Neural cell (in vitro differentiated cells): ENCODE measurements at regions not wholly inside any gene's neighbourhood (a gene's known extent, or its start where the extent isn't known, plus 50 kb on each side); places are given as distances from the start of the nearest gene placed in this dataset.
"Not testable (repeated sequence)": the region's sequence is repeated elsewhere in the genome, so short reads cannot be mapped to it uniquely, and the experiment has no call there.

Source experiments
- H2AFZ ChIP-seq: fragments of 200-600, 300-800 bp; sonication (generic), shearing (Covaris generic); 2 replicates; pipeline ENCODE4 v1.6.0; 2014; ENCODE audit warnings: low read depth, mild to moderate bottlenecking, antibody characterized with exemption, low read length, moderate library complexity
- H3F3A ChIP-seq: fragments of 200-600 bp; shearing (Covaris generic); 2 replicates; pipeline ENCODE4 v1.6.1; 2016; ENCODE audit warnings: mild to moderate bottlenecking, moderate library complexity, mixed read lengths, antibody characterized with exemption, low read length; ENCODE audit not compliant: insufficient read depth, poor library complexity, severe bottlenecking
- H3K27ac ChIP-seq: fragments of 200-600, 300-800 bp; sonication (generic), shearing (Covaris generic); 2 replicates; pipeline ENCODE4 v1.5.1; 2014; ENCODE audit warnings: mild to moderate bottlenecking, low read length, moderate library complexity
- H3K27me3 ChIP-seq: fragments of 300-800, 200-600 bp; sonication (generic), shearing (Covaris generic); 2 replicates; pipeline ENCODE4 v1.6.0; 2014; ENCODE audit warnings: mild to moderate bottlenecking, low read depth, low read length, moderate library complexity; ENCODE audit not compliant: insufficient read depth
- H3K36me3 ChIP-seq: fragments of 300-800, 200-600 bp; sonication (generic), shearing (Covaris generic); 2 replicates; pipeline ENCODE4 v1.5.1; 2014; ENCODE audit warnings: mild to moderate bottlenecking, antibody characterized with exemption, low read length, moderate library complexity; ENCODE audit not compliant: insufficient read depth
- H3K4me2 ChIP-seq: fragments of 300-800, 200-600 bp; sonication (generic), shearing (Covaris generic); 2 replicates; pipeline ENCODE4 v1.6.0; 2014; ENCODE audit warnings: mild to moderate bottlenecking, low read length
- H3K4me3 ChIP-seq: fragments of 300-800, 200-600 bp; sonication (generic), shearing (Covaris generic); 2 replicates; pipeline ENCODE4 v1.5.1; 2014; ENCODE audit warnings: mild to moderate bottlenecking, low read length, moderate library complexity
- H3K79me2 ChIP-seq: fragments of 200-600 bp; shearing (Covaris generic); replicated peaks from 2 replicates; pipeline ENCODE4 v1.6.0; 2014; ENCODE audit warnings: mild to moderate bottlenecking, low read length, moderate library complexity; ENCODE audit not compliant: insufficient read depth
- H3K9ac ChIP-seq: fragments of 300-800, 200-600 bp; sonication (generic), shearing (Covaris generic); 2 replicates; pipeline ENCODE4 v1.6.1; 2016; ENCODE audit warnings: mild to moderate bottlenecking, low read length, mixed read lengths
- H3K9me2 ChIP-seq: fragments of 200-600 bp; shearing (Covaris generic); 2 replicates; pipeline ENCODE4 v1.6.1; 2016; ENCODE audit warnings: mild to moderate bottlenecking, low read length, mixed read lengths; ENCODE audit not compliant: insufficient read depth
- H3K9me3 ChIP-seq: fragments of 200-600, 300-800 bp; sonication (generic), shearing (Covaris generic); 2 replicates; pipeline ENCODE4 v1.6.1; 2016; ENCODE audit warnings: mild to moderate bottlenecking, mixed run types, low read length, moderate library complexity, mixed read lengths
- H4K20me1 ChIP-seq: fragments of 200-600 bp; shearing (Covaris generic); 2 replicates; pipeline ENCODE4 v1.6.1; 2016; ENCODE audit warnings: mild to moderate bottlenecking, mixed run types; ENCODE audit not compliant: insufficient read depth
- EP300 ChIP-seq: fragments of 450-650 bp; conservative IDR thresholded peaks from 2 replicates; pipeline ENCODE4 v1.6.1; 2014; ENCODE audit warnings: antibody characterized with exemption, mild to moderate bottlenecking, moderate library complexity; ENCODE audit not compliant: poor library complexity, severe bottlenecking
- EZH2 ChIP-seq: fragments of 200-600, 300-800 bp; shearing (Covaris generic), sonication (generic); IDR thresholded peaks from 2 replicates; pipeline ENCODE4 v1.6.1; 2014; ENCODE audit warnings: antibody characterized with exemption, low read length, borderline replicate concordance, mild to moderate bottlenecking; ENCODE audit not compliant: insufficient read depth, poor library complexity, severe bottlenecking
- MXI1 ChIP-seq: fragments of 450-650 bp; conservative IDR thresholded peaks from 2 replicates; pipeline ENCODE4 v1.6.1; 2014; ENCODE audit warnings: antibody characterized with exemption, mild to moderate bottlenecking; ENCODE audit not compliant: poor library complexity, severe bottlenecking
- POLR2AphosphoS5 ChIP-seq: IDR thresholded peaks from 2 replicates; pipeline ENCODE4 v1.6.1; 2012
- RAD21 ChIP-seq: fragments of 450-650 bp; conservative IDR thresholded peaks from 2 replicates; pipeline ENCODE4 v1.6.1; 2014; ENCODE audit warnings: antibody characterized with exemption, mild to moderate bottlenecking, moderate library complexity
- SMC3 ChIP-seq: fragments of 450-650 bp; conservative IDR thresholded peaks from 2 replicates; pipeline ENCODE4 v1.6.1; 2014; ENCODE audit warnings: antibody characterized with exemption, mild to moderate bottlenecking, moderate library complexity; ENCODE audit not compliant: poor library complexity
- TAF1 ChIP-seq: IDR thresholded peaks from 2 replicates; pipeline ENCODE4 v1.6.1; 2012; ENCODE audit warnings: low read depth
- TF ChIP-seq, protein P1 (sequence below): fragments of 450-650 bp; IDR thresholded peaks from 2 replicates; pipeline ENCODE4 v1.5.1; 2014; ENCODE audit warnings: antibody characterized with exemption, mild to moderate bottlenecking, moderate library complexity; ENCODE audit not compliant: poor library complexity, severe bottlenecking
- TF ChIP-seq, protein P2 (sequence below): IDR thresholded peaks from 2 replicates; pipeline ENCODE4 v1.6.1; 2012; ENCODE audit warnings: borderline replicate concordance

DNA sequence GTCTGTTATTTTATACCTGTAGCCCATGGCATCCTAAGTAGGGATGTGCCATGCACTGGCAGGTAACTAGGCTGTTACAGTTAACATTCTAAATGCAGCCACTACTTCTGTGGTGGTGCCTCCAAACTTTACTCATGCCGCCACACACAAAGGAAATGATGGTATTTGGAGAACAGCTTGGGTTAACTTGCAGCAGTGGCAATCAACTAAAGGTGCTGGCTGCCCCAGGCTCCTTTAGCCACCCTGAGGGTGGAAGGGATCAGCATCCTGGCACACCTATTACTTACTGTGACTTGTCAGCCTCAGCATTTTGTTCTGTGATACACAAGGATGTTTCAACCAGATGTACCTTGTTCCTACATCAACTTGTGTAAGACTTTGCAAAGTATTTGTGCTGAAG lies 221.8 kb upstream of the PPP1R3A start:
- H3K9me2 ChIP-seq: no peaks in the 10 kb centered on the region
- H3K9ac ChIP-seq: no peak overlapping the region
- no peaks in the 10 kb centered on the region for H3F3A ChIP-seq
- H3K9me3 ChIP-seq: no peaks in the 10 kb centered on the region
- H4K20me1 ChIP-seq: no peaks in the 10 kb centered on the region
- no peak overlapping the region for H2AFZ ChIP-seq
- H3K36me3 ChIP-seq: no peaks in the 10 kb centered on the region
- H3K27me3 ChIP-seq: no peaks in the 10 kb centered on the region
- H3K27ac ChIP-seq: no peak overlapping the region
- H3K4me3 ChIP-seq: no peak overlapping the region
- H3K4me2 ChIP-seq: no peak overlapping the region
- no peaks in the 10 kb centered on the region for H3K79me2 ChIP-seq
- TF ChIP-seq EZH2 (no peak), MXI1 (no peak), EP300 (no peak), POLR2AphosphoS5 (no peak)

DNA sequence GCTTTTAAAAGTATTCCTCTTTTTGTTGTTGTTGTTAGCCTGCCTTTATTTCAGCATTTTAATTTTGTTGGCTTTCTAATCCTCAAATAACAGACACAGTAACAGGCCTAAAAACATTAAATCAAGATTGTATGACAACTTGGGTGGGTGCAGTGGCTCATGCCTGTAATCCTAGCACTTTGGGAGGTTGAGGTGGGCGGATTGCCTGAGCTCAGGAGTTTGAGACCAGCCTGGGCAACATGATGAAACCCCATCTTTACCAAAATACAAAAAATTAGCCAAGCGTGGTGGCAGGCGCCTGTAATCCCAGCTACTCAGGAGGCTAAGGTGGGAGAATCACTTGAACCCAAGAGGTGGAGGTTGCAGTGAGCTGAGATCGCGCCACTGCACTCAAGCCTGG lies 220.9 kb upstream of the PPP1R3A start:
- not testable (repeated sequence) for H3K79me2 ChIP-seq, H3F3A ChIP-seq, H3K4me3 ChIP-seq

DNA sequence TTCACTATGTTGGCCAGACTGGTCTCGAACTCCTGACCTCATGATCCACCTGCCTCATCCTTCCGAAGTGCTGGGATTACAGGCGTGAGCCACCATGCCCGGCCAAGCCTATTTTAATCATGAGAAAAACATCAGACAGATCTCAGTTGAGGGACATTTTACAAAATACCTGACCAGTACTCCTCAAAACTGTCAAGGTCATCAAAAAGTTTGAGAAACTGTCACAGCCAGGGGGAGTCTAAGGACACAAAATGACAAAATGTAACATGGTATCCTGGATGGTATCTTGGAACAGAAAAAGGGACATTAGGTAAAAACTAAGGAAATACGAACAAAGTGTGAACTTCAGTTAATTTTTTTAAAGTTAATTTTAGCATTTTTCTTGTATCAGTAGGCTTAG lies 219.8 kb upstream of the PPP1R3A start:
- Histone ChIP-seq H3K9me3 (no peaks in the 10 kb centered on the region), H3K4me2 (no peak overlapping the region), H3K27ac (no peak overlapping the region), H4K20me1 (no peaks in the 10 kb centered on the region), H3K36me3 (no peaks in the 10 kb centered on the region), H3F3A (no peaks in the 10 kb centered on the region), H3K9ac (no peak overlapping the region), H3K4me3 (no peak overlapping the region), H2AFZ (no peak overlapping the region), H3K27me3 (no peaks in the 10 kb centered on the region), H3K9me2 (no peaks in the 10 kb centered on the region), H3K79me2 (no peaks in the 10 kb centered on the region)
- TF ChIP-seq, protein P1, sequence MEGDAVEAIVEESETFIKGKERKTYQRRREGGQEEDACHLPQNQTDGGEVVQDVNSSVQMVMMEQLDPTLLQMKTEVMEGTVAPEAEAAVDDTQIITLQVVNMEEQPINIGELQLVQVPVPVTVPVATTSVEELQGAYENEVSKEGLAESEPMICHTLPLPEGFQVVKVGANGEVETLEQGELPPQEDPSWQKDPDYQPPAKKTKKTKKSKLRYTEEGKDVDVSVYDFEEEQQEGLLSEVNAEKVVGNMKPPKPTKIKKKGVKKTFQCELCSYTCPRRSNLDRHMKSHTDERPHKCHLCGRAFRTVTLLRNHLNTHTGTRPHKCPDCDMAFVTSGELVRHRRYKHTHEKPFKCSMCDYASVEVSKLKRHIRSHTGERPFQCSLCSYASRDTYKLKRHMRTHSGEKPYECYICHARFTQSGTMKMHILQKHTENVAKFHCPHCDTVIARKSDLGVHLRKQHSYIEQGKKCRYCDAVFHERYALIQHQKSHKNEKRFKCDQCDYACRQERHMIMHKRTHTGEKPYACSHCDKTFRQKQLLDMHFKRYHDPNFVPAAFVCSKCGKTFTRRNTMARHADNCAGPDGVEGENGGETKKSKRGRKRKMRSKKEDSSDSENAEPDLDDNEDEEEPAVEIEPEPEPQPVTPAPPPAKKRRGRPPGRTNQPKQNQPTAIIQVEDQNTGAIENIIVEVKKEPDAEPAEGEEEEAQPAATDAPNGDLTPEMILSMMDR: no peak
- TF ChIP-seq MXI1: no peak
- TF ChIP-seq EP300: no peak
- no peak for TF ChIP-seq RAD21
- TF ChIP-seq, protein P2, sequence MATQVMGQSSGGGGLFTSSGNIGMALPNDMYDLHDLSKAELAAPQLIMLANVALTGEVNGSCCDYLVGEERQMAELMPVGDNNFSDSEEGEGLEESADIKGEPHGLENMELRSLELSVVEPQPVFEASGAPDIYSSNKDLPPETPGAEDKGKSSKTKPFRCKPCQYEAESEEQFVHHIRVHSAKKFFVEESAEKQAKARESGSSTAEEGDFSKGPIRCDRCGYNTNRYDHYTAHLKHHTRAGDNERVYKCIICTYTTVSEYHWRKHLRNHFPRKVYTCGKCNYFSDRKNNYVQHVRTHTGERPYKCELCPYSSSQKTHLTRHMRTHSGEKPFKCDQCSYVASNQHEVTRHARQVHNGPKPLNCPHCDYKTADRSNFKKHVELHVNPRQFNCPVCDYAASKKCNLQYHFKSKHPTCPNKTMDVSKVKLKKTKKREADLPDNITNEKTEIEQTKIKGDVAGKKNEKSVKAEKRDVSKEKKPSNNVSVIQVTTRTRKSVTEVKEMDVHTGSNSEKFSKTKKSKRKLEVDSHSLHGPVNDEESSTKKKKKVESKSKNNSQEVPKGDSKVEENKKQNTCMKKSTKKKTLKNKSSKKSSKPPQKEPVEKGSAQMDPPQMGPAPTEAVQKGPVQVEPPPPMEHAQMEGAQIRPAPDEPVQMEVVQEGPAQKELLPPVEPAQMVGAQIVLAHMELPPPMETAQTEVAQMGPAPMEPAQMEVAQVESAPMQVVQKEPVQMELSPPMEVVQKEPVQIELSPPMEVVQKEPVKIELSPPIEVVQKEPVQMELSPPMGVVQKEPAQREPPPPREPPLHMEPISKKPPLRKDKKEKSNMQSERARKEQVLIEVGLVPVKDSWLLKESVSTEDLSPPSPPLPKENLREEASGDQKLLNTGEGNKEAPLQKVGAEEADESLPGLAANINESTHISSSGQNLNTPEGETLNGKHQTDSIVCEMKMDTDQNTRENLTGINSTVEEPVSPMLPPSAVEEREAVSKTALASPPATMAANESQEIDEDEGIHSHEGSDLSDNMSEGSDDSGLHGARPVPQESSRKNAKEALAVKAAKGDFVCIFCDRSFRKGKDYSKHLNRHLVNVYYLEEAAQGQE: no peak
- no peak for TF ChIP-seq EZH2
- TF ChIP-seq POLR2AphosphoS5: no peak
- TF ChIP-seq SMC3: no peak
- TF ChIP-seq TAF1: no peak

More for the DNA sequence above, 220.9 kb upstream of the PPP1R3A start:
- not testable (repeated sequence) for H3K9ac ChIP-seq, H3K27ac ChIP-seq, H4K20me1 ChIP-seq, H3K27me3 ChIP-seq, H3K4me2 ChIP-seq, H3K9me2 ChIP-seq, H3K9me3 ChIP-seq, H3K36me3 ChIP-seq, H2AFZ ChIP-seq
